Left lung (tissue), 4 donors: ENCODE measurements at regions not wholly inside any gene's neighbourhood (a gene's known extent, or its start where the extent isn't known, plus 50 kb on each side); places are given as distances from the start of the nearest gene placed in this dataset.

Source experiments
- ATAC-seq: fragments of 200-7000 bp; cut with Tn5 transposase; one replicate; pipeline ENCODE4 v1.9.1; 2020; ENCODE audit warnings: moderate library complexity
- DNase-seq, 4 donors: peaks; one replicate each; pipeline ENCODE4 v3.0.0-alpha.2; 2013 to 2020
- H3K27ac ChIP-seq, 2 donors: fragments of 200-600 bp; sonication (generic) in 1 of 2; one replicate each; pipeline versions ENCODE4 v1.5.0 to v1.8.0; 2020 to 2021
- H3K27me3 ChIP-seq, 2 donors: fragments of 200-600 bp; sonication (generic) in 1 of 2; one replicate each; pipeline versions ENCODE4 v1.5.0 to v1.8.0; 2020 to 2021
- H3K36me3 ChIP-seq, 2 donors: fragments of 200-600 bp; sonication (generic) in 1 of 2; one replicate each; pipeline versions ENCODE4 v1.5.0 to v1.8.0; 2020 to 2021
- H3K4me1 ChIP-seq, 2 donors: fragments of 200-600 bp; one replicate each; pipeline ENCODE4 v1.8.0; 2021
- H3K4me3 ChIP-seq, 2 donors: fragments of 200-600 bp; sonication (generic) in 1 of 2; one replicate each; pipeline versions ENCODE4 v1.5.0 to v1.8.0; 2020 to 2021; ENCODE audit warnings: mild to moderate bottlenecking in 1 of 2
- H3K9me3 ChIP-seq, 2 donors: fragments of 200-600 bp; sonication (generic) in 1 of 2; one replicate each; pipeline versions ENCODE4 v1.5.0 to v1.8.0; 2020 to 2021
- intact Hi-C, 2 donors: fragments of 100-400 bp; cut with DNase I; formaldehyde crosslinking; loops; one replicate each; pipeline versions ENCODE4 v1.11.2 to v1.14.2; 2022
- TF ChIP-seq, protein P1 (sequence below), 2 donors: fragments of 200-600 bp; sonication (generic) in 1 of 2; IDR thresholded peaks; one replicate each; pipeline versions ENCODE4 v1.5.0 to v1.8.0; 2021; ENCODE audit warnings: antibody characterized with exemption in 2 of 2
- donor health status: DM: no; HTN: yes; CAD: no.
- donor health status: DM: no; HTN: no; CAD: no.

DNA sequence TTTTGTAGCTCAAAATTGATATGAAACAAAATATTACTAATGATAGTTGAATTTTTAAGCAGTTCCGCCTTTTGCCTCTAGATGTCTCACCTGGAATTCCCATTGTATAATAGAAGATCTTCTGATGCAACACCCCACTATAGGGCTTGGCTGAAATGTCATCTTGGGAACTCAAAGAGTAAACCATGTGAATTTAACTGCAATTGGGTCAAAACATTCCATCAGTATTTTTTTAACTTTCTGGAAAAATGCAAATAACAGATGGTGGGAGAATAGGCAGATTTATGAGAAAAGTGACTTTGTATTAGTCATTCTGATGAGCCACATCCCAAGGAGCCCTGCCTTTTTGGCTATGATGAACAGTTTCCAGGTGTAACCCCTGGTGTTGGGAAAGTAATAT lies 489.9 kb downstream of the NYAP2 start:
- Histone ChIP-seq H3K4me3 (no peak overlapping the region), H3K9me3 (no peaks in the 10 kb centered on the region), H3K36me3 (no peaks in the 10 kb centered on the region), H3K27ac (no peak overlapping the region), H3K4me1 (no peaks in the 10 kb centered on the region), H3K27me3 (no peaks in the 10 kb centered on the region)
- intact Hi-C loops: loop anchor here in 1 of 2 donors (10.0 kb wide), 1 partner anchor 915 kb away; no protein-coding TSS in a partner anchor
- TF ChIP-seq, protein P1, sequence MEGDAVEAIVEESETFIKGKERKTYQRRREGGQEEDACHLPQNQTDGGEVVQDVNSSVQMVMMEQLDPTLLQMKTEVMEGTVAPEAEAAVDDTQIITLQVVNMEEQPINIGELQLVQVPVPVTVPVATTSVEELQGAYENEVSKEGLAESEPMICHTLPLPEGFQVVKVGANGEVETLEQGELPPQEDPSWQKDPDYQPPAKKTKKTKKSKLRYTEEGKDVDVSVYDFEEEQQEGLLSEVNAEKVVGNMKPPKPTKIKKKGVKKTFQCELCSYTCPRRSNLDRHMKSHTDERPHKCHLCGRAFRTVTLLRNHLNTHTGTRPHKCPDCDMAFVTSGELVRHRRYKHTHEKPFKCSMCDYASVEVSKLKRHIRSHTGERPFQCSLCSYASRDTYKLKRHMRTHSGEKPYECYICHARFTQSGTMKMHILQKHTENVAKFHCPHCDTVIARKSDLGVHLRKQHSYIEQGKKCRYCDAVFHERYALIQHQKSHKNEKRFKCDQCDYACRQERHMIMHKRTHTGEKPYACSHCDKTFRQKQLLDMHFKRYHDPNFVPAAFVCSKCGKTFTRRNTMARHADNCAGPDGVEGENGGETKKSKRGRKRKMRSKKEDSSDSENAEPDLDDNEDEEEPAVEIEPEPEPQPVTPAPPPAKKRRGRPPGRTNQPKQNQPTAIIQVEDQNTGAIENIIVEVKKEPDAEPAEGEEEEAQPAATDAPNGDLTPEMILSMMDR (IDR thresholded peaks at IDR 0.05): peak; percentile 47 to 79
- ATAC-seq (peak; percentile 80), DNase-seq (peak in 2 of 4 donors; percentile 49 to 65)

GRCh38 chr2:225867071-225867470 lies 467.6 kb downstream of the NYAP2 start:
- no peak for DNase-seq
- TF ChIP-seq, protein P1 (IDR thresholded peaks at IDR 0.05): no peak
- H3K27ac ChIP-seq: no peak overlapping the region
- no peaks in the 10 kb centered on the region for H3K4me1 ChIP-seq
- no peak for ATAC-seq
- no peaks in the 10 kb centered on the region for H3K27me3 ChIP-seq
- intact Hi-C loops: no loop called here
- H3K4me3 ChIP-seq: no peak overlapping the region
- no peaks in the 10 kb centered on the region for H3K9me3 ChIP-seq
- H3K36me3 ChIP-seq: no peaks in the 10 kb centered on the region

- Histone ChIP-seq H3K4me3 (no peak overlapping the region), H3K27me3 (no peaks in the 10 kb centered on the region), H3K4me1 (no peaks in the 10 kb centered on the region), H3K36me3 (no peaks in the 10 kb centered on the region), H3K9me3 (no peaks in the 10 kb centered on the region), H3K27ac (no peak overlapping the region)
- DNase-seq (no peak), ATAC-seq (no peak)
- intact Hi-C loops: no loop called here
- TF ChIP-seq, protein P1 (IDR thresholded peaks at IDR 0.05): no peak
Measured at GRCh38 chr2:225865468-225865867, 466.0 kb downstream of the NYAP2 start.

GRCh38 chr2:225864394-225864793 lies 464.9 kb downstream of the NYAP2 start:
- H3K4me3 ChIP-seq: no peak overlapping the region
- TF ChIP-seq, protein P1 (IDR thresholded peaks at IDR 0.05): no peak
- no peaks in the 10 kb centered on the region for H3K9me3 ChIP-seq
- ATAC-seq: no peak
- intact Hi-C loops: no loop called here
- no peak overlapping the region for H3K27ac ChIP-seq
- no peak for DNase-seq
- no peaks in the 10 kb centered on the region for H3K27me3 ChIP-seq
- H3K36me3 ChIP-seq: no peaks in the 10 kb centered on the region
- H3K4me1 ChIP-seq: no peaks in the 10 kb centered on the region

DNA sequence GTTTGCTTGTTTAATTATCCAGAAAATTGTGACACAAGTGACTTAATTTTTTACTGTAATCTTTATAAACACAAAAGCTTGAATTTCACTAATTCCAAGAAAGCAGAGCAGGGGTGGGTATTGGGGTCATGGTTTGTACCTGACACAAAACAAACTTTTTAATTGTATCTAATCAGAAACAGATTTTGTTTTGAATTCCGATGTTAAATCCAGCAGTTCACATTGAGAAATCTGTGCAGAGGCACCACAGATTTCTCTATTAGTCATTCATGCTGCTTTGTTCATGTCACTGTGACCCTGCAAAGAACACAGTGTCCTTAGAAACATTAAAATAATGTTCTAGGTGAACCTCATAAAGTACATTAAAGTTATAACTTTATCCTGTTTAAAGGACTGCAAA lies 443.4 kb downstream of the NYAP2 start:
- no peaks in the 10 kb centered on the region for H3K36me3 ChIP-seq
- H3K27me3 ChIP-seq: no peaks in the 10 kb centered on the region
- ATAC-seq (no peak), DNase-seq (no peak)
- TF ChIP-seq, protein P1 (IDR thresholded peaks at IDR 0.05): no peak
- no peaks in the 10 kb centered on the region for H3K4me1 ChIP-seq
- H3K27ac ChIP-seq: no peak overlapping the region
- no peak overlapping the region for H3K4me3 ChIP-seq
- H3K9me3 ChIP-seq: no peaks in the 10 kb centered on the region
- intact Hi-C loops: no loop called here
